Panc1 (cell line): ENCODE measurements at regions not wholly inside any gene's neighbourhood (a gene's known extent, or its start where the extent isn't known, plus 50 kb on each side); places are given as distances from the start of the nearest gene placed in this dataset.

Experiments used
- ATAC-seq: fragments of 200-7000 bp; cut with Tn5 transposase; 2 replicates; pipeline ENCODE4 v1.9.1; 2020; ENCODE audit warnings: mild to moderate bottlenecking, moderate library complexity
- BruUV-seq: library from RNA; stranded (reverse); fragments of 400-500 nt; replicated peaks from 2 replicates; lab custom pipeline; 2021; lab: Mats Ljungman, UMichigan
- CTCF ChIA-PET: fragments of 300-600 bp; sonication (Branson Sonifier 250); formaldehyde crosslinking; loops from one replicate; lab custom pipeline; 2022; ENCODE audit warnings: antibody characterized with exemption; lab: Charles Lee
- POLR2A ChIA-PET: fragments of 300-600 bp; sonication (Branson Sonifier 250); formaldehyde crosslinking; loops from one replicate; lab custom pipeline; 2022; ENCODE audit warnings: antibody characterized with exemption; lab: Charles Lee
- DNase-seq: peaks from one replicate; pipeline ENCODE4 v3.0.0-alpha.2; 2010; ENCODE audit warnings: low read depth, low spot score
- H3K27ac ChIP-seq: 2 replicates; pipeline ENCODE4 v1.5.1; 2011; ENCODE audit warnings: mild to moderate bottlenecking, low read length, inconsistent platforms
- H3K27me3 ChIP-seq: fragments of 200-500 bp; sonication (Bioruptor generic); 2 replicates; pipeline ENCODE4 v1.6.0; 2014; ENCODE audit warnings: low read length, inconsistent platforms; ENCODE audit not compliant: control insufficient read depth, insufficient read depth
- H3K36me3 ChIP-seq: fragments of 200-500 bp; sonication (Bioruptor generic); 2 replicates; pipeline ENCODE4 v1.5.1; 2014; ENCODE audit warnings: inconsistent platforms, mild to moderate bottlenecking, low read length, moderate library complexity; ENCODE audit not compliant: control insufficient read depth, insufficient read depth
- H3K4me1 ChIP-seq: 2 replicates; pipeline ENCODE4 v1.5.1; 2011; ENCODE audit warnings: inconsistent platforms, mild to moderate bottlenecking, low read length, moderate library complexity; ENCODE audit not compliant: control insufficient read depth, insufficient read depth
- H3K4me3 ChIP-seq, 2 experiments: 2 replicates each; pipeline ENCODE4 v1.5.1; 2011 to 2012; ENCODE audit warnings: low read depth in 2 of 2, low read length in 2 of 2, mild to moderate bottlenecking in 2 of 2, inconsistent platforms in 1 of 2, moderate library complexity in 1 of 2
- H3K9me3 ChIP-seq: fragments of 200-500 bp; sonication (Bioruptor generic); 2 replicates; pipeline ENCODE4 v1.5.1; 2014; ENCODE audit warnings: low read depth, mild to moderate bottlenecking, inconsistent platforms, low read length, moderate library complexity; ENCODE audit not compliant: control insufficient read depth, insufficient read depth
- CTCF ChIP-seq: fragments of 450-650 bp; IDR thresholded peaks from 2 replicates; pipeline ENCODE4 v1.5.1; 2017; ENCODE audit warnings: mild to moderate bottlenecking
- POLR2AphosphoS5 ChIP-seq: IDR thresholded peaks from 2 replicates; pipeline ENCODE4 v1.6.1; 2012; ENCODE audit warnings: mild to moderate bottlenecking, low read depth, low read length, moderate library complexity
- REST ChIP-seq, 2 experiments: IDR thresholded peaks; 2 replicates each; pipeline ENCODE4 v1.6.1; 2011 to 2012; ENCODE audit warnings: low read depth in 2 of 2, control low read depth in 1 of 2, low read length in 1 of 2, mild to moderate bottlenecking in 1 of 2, moderate library complexity in 1 of 2; ENCODE audit not compliant: insufficient read depth in 1 of 2
- SIN3A ChIP-seq: IDR thresholded peaks from 2 replicates; pipeline ENCODE4 v1.6.1; 2012; ENCODE audit warnings: low read depth, mild to moderate bottlenecking, low read length, moderate library complexity, borderline replicate concordance; ENCODE audit not compliant: insufficient read depth
- TCF7L2 ChIP-seq: IDR thresholded peaks from 2 replicates; pipeline ENCODE4 v1.6.1; 2011; ENCODE audit warnings: mild to moderate bottlenecking, low read depth, low read length, inconsistent platforms
- in situ Hi-C: cut with HindIII; loops from 2 replicates; pipeline ENCODE4 v1.10.0; 2016; ENCODE audit warnings: low sequenced_read_pairs, low pct_unique_long_range_greater_than_20kb
- intact Hi-C: fragments of 100-400 bp; cut with micrococcal nuclease; formaldehyde crosslinking; loops from one replicate; pipeline ENCODE4 v1.10.0; 2022; ENCODE audit not compliant: unreplicated experiment

- no peak overlapping the region for H3K4me3 ChIP-seq
- intact Hi-C loops = no loop called here
- H3K27me3 ChIP-seq = no peaks in the 10 kb centered on the region
- no TSS peak for BruUV-seq
- DNase-seq (no peak), ATAC-seq (no peak)
- no peaks in the 10 kb centered on the region for H3K4me1 ChIP-seq
- H3K27ac ChIP-seq = no peak overlapping the region
- ChIA-PET POLR2A (no interaction called here), CTCF (no interaction called here)
- no peaks in the 10 kb centered on the region; the same call in 1 of the 2 replicates for H3K36me3 ChIP-seq
- in situ Hi-C loops = no loop called here
- no peak for TF ChIP-seq REST (IDR thresholded peaks at IDR 0.05; ENCODE audit: insufficient read depth in 1 of 2, low read depth in 2 of 2, low read length in 1 of 2)
- H3K9me3 ChIP-seq = no peaks in the 10 kb centered on the region
These were observed 2874.1 kb upstream of the PCDH20 start for GRCh38 chr13:64289702-64290101.

GRCh38 chr13:64283926-64284325 is 2868.3 kb upstream of the PCDH20 start:
- no peak for DNase-seq
- no peaks in the 10 kb centered on the region for H3K4me1 ChIP-seq
- TF ChIP-seq POLR2AphosphoS5 (no peak), SIN3A (no peak), CTCF (no peak), TCF7L2 (no peak), REST (IDR thresholded peaks at IDR 0.05; ENCODE audit: insufficient read depth in 1 of 2, low read depth in 2 of 2, low read length in 1 of 2) (no peak)
- no peaks in the 10 kb centered on the region for H3K27me3 ChIP-seq
- intact Hi-C loops = no loop called here
- ChIA-PET CTCF (no interaction called here), POLR2A (no interaction called here)
- in situ Hi-C loops = no loop called here
- no peak overlapping the region for H3K4me3 ChIP-seq
- H3K27ac ChIP-seq = no peak overlapping the region
- H3K9me3 ChIP-seq = no peaks in the 10 kb centered on the region
- ATAC-seq = no peak
- BruUV-seq = no TSS peak
- H3K36me3 ChIP-seq = no peaks in the 10 kb centered on the region
